ENCODE measurements at regions not wholly inside any gene's neighbourhood (a gene's known extent, or its start where the extent isn't known, plus 50 kb on each side); places are given as distances from the start of the nearest gene placed in this dataset.

- Histone ChIP-seq H3K9me2 (replicated peaks; ENCODE audit: low read depth, low read length) (no peaks in the 10 kb centered on the region), H2AFZ (ENCODE audit: low read length) (no peak overlapping the region), H3K9ac (ENCODE audit: low read depth, low read length, poor library complexity, severe bottlenecking) (no peak overlapping the region), H3K27me3 (ENCODE audit: insufficient read depth, low read length, poor library complexity, severe bottlenecking) (no peaks in the 10 kb centered on the region), H4K20me1 (ENCODE audit: insufficient read depth, low read length, poor library complexity, severe bottlenecking) (no peaks in the 10 kb centered on the region), H3K9me3 (ENCODE audit: insufficient read depth, low read depth, low read length) (no peaks in the 10 kb centered on the region), H3K4me3 (ENCODE audit: low read length, poor library complexity, severe bottlenecking) (no peak overlapping the region), H3K4me2 (ENCODE audit: low read depth, low read length, poor library complexity, severe bottlenecking) (no peak overlapping the region), H3K4me1 (ENCODE audit: insufficient read depth, low read length, poor library complexity, severe bottlenecking) (no peaks in the 10 kb centered on the region), H3K36me3 (ENCODE audit: insufficient read depth, low read length) (no peaks in the 10 kb centered on the region), H3K79me2 (ENCODE audit: insufficient read depth, low read length) (no peaks in the 10 kb centered on the region), H3F3A (ENCODE audit: low read depth) (no peaks in the 10 kb centered on the region)
- TF ChIP-seq EZH2phosphoT487 (IDR thresholded peaks at IDR 0.05; ENCODE audit: borderline replicate concordance) (no peak), CTCF (conservative IDR thresholded peaks at IDR 0.05; ENCODE audit: low read length) (no peak)
Observed at GRCh38 chr18:24940416-24940815, 411.6 kb downstream of the ZNF521 start.

GRCh38 chr18:24941174-24941951, 410.6 kb downstream of the ZNF521 start:
- no peak for TF ChIP-seq EZH2phosphoT487 (IDR thresholded peaks at IDR 0.05; ENCODE audit: borderline replicate concordance)
- Histone ChIP-seq H2AFZ (ENCODE audit: low read length) (no peak overlapping the region), H3K79me2 (ENCODE audit: insufficient read depth, low read length) (no peaks in the 10 kb centered on the region), H3K9ac (ENCODE audit: low read depth, low read length, poor library complexity, severe bottlenecking) (no peak overlapping the region), H3F3A (ENCODE audit: low read depth) (no peaks in the 10 kb centered on the region), H3K36me3 (ENCODE audit: insufficient read depth, low read length) (no peaks in the 10 kb centered on the region), H3K9me3 (ENCODE audit: insufficient read depth, low read depth, low read length) (no peaks in the 10 kb centered on the region), H4K20me1 (ENCODE audit: insufficient read depth, low read length, poor library complexity, severe bottlenecking) (no peaks in the 10 kb centered on the region), H3K9me2 (replicated peaks; ENCODE audit: low read depth, low read length) (no peaks in the 10 kb centered on the region), H3K4me3 (ENCODE audit: low read length, poor library complexity, severe bottlenecking) (no peak overlapping the region), H3K4me1 (ENCODE audit: insufficient read depth, low read length, poor library complexity, severe bottlenecking) (no peaks in the 10 kb centered on the region), H3K27me3 (ENCODE audit: insufficient read depth, low read length, poor library complexity, severe bottlenecking) (no peaks in the 10 kb centered on the region), H3K4me2 (ENCODE audit: low read depth, low read length, poor library complexity, severe bottlenecking) (no peak overlapping the region)

- no peak overlapping the region for H3K4me3 ChIP-seq (ENCODE audit: low read length, poor library complexity, severe bottlenecking)
- no peak overlapping the region for H2AFZ ChIP-seq (ENCODE audit: low read length)
- H3K4me2 ChIP-seq (ENCODE audit: low read depth, low read length, poor library complexity, severe bottlenecking), result no peak overlapping the region
- H3K4me1 ChIP-seq (ENCODE audit: insufficient read depth, low read length, poor library complexity, severe bottlenecking), result no peaks in the 10 kb centered on the region
- H3K9ac ChIP-seq (ENCODE audit: low read depth, low read length, poor library complexity, severe bottlenecking), result no peak overlapping the region
- no peaks in the 10 kb centered on the region for H3K79me2 ChIP-seq (ENCODE audit: insufficient read depth, low read length)
- H3K36me3 ChIP-seq (ENCODE audit: insufficient read depth, low read length), result no peaks in the 10 kb centered on the region
- H4K20me1 ChIP-seq (ENCODE audit: insufficient read depth, low read length, poor library complexity, severe bottlenecking), result no peaks in the 10 kb centered on the region
- no peaks in the 10 kb centered on the region for H3F3A ChIP-seq (ENCODE audit: low read depth)
- TF ChIP-seq CTCF (conservative IDR thresholded peaks at IDR 0.05; ENCODE audit: low read length) (no peak), EZH2phosphoT487 (IDR thresholded peaks at IDR 0.05; ENCODE audit: borderline replicate concordance) (no peak)
- H3K9me2 ChIP-seq (replicated peaks; ENCODE audit: low read depth, low read length), result no peaks in the 10 kb centered on the region
- no peaks in the 10 kb centered on the region for H3K9me3 ChIP-seq (ENCODE audit: insufficient read depth, low read depth, low read length)
- no peaks in the 10 kb centered on the region for H3K27me3 ChIP-seq (ENCODE audit: insufficient read depth, low read length, poor library complexity, severe bottlenecking)
Observed at GRCh38 chr18:24942144-24942543, 409.8 kb downstream of the ZNF521 start.

Data from Loucy (cell line).